Muscle layer of duodenum (tissue), 2 donors: ENCODE measurements at regions not wholly inside any gene's neighbourhood (a gene's known extent, or its start where the extent isn't known, plus 50 kb on each side); places are given as distances from the start of the nearest gene placed in this dataset.

Experiments
- H3K27ac ChIP-seq: one replicate; pipeline ENCODE4 v1.7.0; 2013; ENCODE audit warnings: mild to moderate bottlenecking, low read length
- H3K27me3 ChIP-seq: one replicate; pipeline ENCODE4 v1.7.0; 2013; ENCODE audit warnings: low read depth, mild to moderate bottlenecking, control low read depth, low read length
- H3K36me3 ChIP-seq, 2 donors: one replicate each; pipeline ENCODE4 v1.7.0; 2013; ENCODE audit warnings: low read length in 2 of 2, control low read depth in 1 of 2, mild to moderate bottlenecking in 1 of 2; ENCODE audit not compliant: insufficient read depth in 2 of 2, control insufficient read depth in 1 of 2
- H3K4me1 ChIP-seq, 2 donors: one replicate each; pipeline ENCODE4 v1.7.0; 2013; ENCODE audit warnings: low read length in 2 of 2, mild to moderate bottlenecking in 2 of 2, control low read depth in 1 of 2, moderate library complexity in 1 of 2; ENCODE audit not compliant: insufficient read depth in 2 of 2, control insufficient read depth in 1 of 2
- H3K4me3 ChIP-seq, 2 donors: one replicate each; pipeline ENCODE4 v1.7.0; 2013; ENCODE audit warnings: low read length in 2 of 2, low read depth in 1 of 2, mild to moderate bottlenecking in 1 of 2
- H3K9me3 ChIP-seq, 2 donors: one replicate each; pipeline ENCODE4 v1.7.0; 2013; ENCODE audit warnings: low read length in 2 of 2, control low read depth in 1 of 2, mild to moderate bottlenecking in 1 of 2; ENCODE audit not compliant: control insufficient read depth in 1 of 2
- donor health status: healthy.

GRCh38 chr18:41390309-41390708 is 564.7 kb upstream of the PIK3C3 start:
- Histone ChIP-seq H3K4me1 (no peaks in the 10 kb centered on the region), H3K27ac (no peak overlapping the region), H3K4me3 (no peak overlapping the region), H3K9me3 (no peaks in the 10 kb centered on the region), H3K27me3 (no peaks in the 10 kb centered on the region), H3K36me3 (no peaks in the 10 kb centered on the region)

- no peaks in the 10 kb centered on the region for H3K27me3 ChIP-seq
These were observed 576.4 kb upstream of the PIK3C3 start for GRCh38 chr18:41378598-41378997.

DNA sequence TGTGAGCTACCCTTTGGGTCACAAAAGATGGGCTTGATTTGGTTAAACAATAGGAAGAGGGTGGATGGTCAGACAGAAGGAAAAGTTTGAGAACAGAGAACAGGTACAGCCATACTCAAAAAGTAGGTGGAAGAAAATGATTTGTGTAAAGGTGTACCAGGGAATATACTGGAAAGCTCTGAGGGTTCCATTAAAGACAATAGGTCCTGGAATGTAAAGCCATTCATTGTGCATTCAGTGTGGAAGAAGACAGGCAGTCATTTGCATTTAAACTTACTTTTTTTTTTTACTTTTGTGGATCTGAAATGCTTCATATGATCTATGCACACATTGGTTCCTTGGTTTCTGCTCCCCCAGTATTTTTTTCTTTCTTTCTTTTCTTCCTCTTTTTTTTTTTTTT is 581.4 kb upstream of the PIK3C3 start:
- H3K36me3 ChIP-seq: no peaks in the 10 kb centered on the region
- no peaks in the 10 kb centered on the region for H3K9me3 ChIP-seq
- H3K27me3 ChIP-seq: no peaks in the 10 kb centered on the region
- H3K4me3 ChIP-seq: no peak overlapping the region
- no peaks in the 10 kb centered on the region for H3K4me1 ChIP-seq
- no peak overlapping the region for H3K27ac ChIP-seq

More at GRCh38 chr18:41378598-41378997, 576.4 kb upstream of the PIK3C3 start:
- Histone ChIP-seq H3K36me3 (no peaks in the 10 kb centered on the region), H3K4me1 (no peaks in the 10 kb centered on the region), H3K27ac (no peak overlapping the region), H3K4me3 (no peak overlapping the region), H3K9me3 (no peaks in the 10 kb centered on the region)

DNA sequence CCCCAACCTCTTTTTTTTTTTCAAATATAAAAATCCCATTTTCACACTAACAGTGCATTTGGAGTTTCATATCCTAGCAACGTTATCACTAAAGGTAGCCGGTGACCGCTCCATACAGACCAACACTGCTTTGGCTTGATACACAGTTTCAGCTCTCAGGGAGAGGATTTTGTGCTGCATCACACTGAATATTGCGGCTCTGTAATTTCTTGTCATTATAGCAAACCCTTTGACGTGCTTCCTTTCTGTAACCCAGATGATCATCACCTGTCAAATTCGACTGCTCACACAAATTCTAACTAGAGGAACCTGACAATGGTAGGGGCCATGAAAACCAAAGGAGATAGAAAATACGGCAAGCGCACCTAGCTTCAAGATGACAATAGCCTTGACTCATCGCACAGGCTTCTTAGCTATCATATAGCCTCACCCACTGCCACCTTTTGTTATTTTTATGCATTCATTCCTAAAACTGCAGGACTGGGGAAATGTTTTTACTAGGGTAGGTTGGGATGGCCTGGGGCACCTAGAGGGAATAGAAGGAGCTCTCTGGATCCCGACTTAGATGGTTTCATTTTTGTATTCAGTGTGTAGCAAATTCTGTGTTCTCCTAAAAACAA is 582.9 kb upstream of the PIK3C3 start:
- Histone ChIP-seq H3K4me1 (no peaks in the 10 kb centered on the region), H3K4me3 (no peak overlapping the region), H3K27ac (no peak overlapping the region), H3K36me3 (no peaks in the 10 kb centered on the region), H3K27me3 (no peaks in the 10 kb centered on the region), H3K9me3 (no peaks in the 10 kb centered on the region)

DNA sequence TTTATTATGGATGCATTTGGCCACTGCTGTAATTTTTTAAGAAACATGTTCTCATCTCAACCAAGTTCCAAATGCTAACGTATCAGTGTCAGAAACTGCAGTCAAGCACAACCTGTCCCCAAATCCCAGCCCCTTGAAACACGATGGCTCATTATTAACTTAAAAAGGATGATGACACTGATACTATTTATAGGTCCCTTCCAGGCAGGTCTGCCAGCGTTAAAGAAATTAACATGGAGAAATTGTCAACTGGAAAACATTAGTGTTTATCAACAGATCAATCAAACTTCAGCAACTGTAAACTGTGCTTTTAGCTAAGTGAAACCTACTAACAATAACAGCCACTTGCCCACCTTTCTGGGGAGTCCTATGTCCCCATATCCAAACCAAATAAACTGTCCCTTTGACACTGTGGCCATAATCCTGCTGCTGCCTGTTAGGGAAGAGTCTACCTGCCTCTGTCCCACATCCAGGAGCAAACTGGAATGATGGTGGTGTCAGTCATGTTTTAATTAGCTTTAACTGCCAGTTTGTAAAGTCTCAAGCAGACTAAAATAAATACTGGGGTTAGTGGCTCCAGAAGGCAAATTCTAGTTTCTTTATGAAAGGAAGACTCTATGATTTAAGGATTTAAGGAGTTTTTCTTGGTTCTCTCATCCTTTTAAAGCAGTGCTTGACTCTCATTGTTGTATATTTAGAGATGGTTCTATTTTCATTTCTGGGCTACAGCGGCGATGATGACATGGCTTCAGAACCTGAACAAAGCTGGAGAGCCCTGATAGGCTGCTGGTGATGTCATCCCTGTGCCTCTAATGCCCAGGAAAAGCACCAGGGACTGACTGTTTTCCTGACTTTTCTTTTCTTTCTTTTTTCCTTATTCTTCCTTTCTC is 583.6 kb upstream of the PIK3C3 start:
- Histone ChIP-seq H3K4me1 (no peaks in the 10 kb centered on the region), H3K27me3 (no peaks in the 10 kb centered on the region), H3K9me3 (no peaks in the 10 kb centered on the region), H3K36me3 (no peaks in the 10 kb centered on the region), H3K4me3 (no peak overlapping the region), H3K27ac (no peak overlapping the region)

DNA sequence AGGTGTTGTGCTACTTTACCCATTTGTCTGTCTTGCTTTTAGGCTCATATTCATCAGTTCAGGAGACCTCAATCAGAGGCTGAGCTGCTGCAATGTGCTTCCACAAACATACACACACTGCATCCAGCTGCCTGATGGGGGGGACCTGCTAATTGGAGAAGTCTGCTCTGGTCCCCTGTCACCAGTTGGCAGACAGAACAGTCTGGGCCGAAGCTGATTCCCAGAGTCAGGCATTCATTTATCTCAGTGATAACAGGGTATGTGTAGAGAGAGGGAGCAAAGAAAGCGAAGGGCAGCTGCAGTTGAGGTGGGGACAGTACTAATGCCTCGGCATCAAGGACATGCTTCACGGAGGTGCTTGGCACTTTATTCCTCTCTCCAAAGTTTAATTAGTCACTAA is 584.3 kb upstream of the PIK3C3 start:
- no peak overlapping the region for H3K27ac ChIP-seq

GRCh38 chr18:41357708-41358107 is 597.3 kb upstream of the PIK3C3 start:
- no peak overlapping the region for H3K4me3 ChIP-seq
- no peaks in the 10 kb centered on the region for H3K36me3 ChIP-seq

More for the DNA sequence above, 584.3 kb upstream of the PIK3C3 start:
- no peak overlapping the region for H3K4me3 ChIP-seq
- no peaks in the 10 kb centered on the region for H3K27me3 ChIP-seq
- no peaks in the 10 kb centered on the region for H3K4me1 ChIP-seq
- H3K36me3 ChIP-seq: no peaks in the 10 kb centered on the region
- H3K9me3 ChIP-seq: no peaks in the 10 kb centered on the region

GRCh38 chr18:41353777-41354528 is 601.1 kb upstream of the PIK3C3 start:
- Histone ChIP-seq H3K27ac (no peak overlapping the region), H3K9me3 (peaks cover 0 to 3% of the 10 kb centered on the region in 2 donors), H3K4me3 (no peak overlapping the region), H3K36me3 (no peaks in the 10 kb centered on the region), H3K27me3 (no peaks in the 10 kb centered on the region), H3K4me1 (no peaks in the 10 kb centered on the region)

More at GRCh38 chr18:41357708-41358107, 597.3 kb upstream of the PIK3C3 start:
- Histone ChIP-seq H3K4me1 (no peaks in the 10 kb centered on the region), H3K9me3 (peaks cover 0 to 3% of the 10 kb centered on the region in 2 donors), H3K27me3 (no peaks in the 10 kb centered on the region), H3K27ac (no peak overlapping the region)

GRCh38 chr18:41351430-41351829 is 603.6 kb upstream of the PIK3C3 start:
- Histone ChIP-seq H3K9me3 (peaks cover 0 to 1% of the 10 kb centered on the region in 2 donors), H3K27ac (no peak overlapping the region), H3K4me1 (no peaks in the 10 kb centered on the region), H3K4me3 (no peak overlapping the region), H3K27me3 (no peaks in the 10 kb centered on the region), H3K36me3 (no peaks in the 10 kb centered on the region)

DNA sequence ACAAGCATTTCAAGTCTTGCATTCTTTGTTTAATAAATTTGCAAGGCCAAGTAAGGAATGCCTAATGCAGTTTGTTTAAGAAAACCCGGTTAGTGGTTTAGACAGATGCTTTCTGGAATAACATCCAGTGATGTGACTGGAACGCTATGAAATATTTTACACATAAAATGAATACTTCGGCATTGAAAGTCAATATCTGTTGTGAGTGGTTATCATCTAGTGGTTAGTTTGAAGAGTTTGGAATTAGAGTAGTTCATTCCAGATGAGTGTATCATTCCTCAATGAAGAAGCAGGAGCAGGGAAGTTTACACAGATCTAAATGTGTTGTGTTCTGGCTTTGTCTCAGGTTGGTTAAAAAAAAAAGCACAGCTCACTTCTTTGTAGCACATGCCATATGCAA is 608.0 kb upstream of the PIK3C3 start:
- H3K27me3 ChIP-seq: no peaks in the 10 kb centered on the region
- H3K4me1 ChIP-seq: no peaks in the 10 kb centered on the region
- H3K4me3 ChIP-seq: no peak overlapping the region
- no peaks in the 10 kb centered on the region for H3K9me3 ChIP-seq
- no peak overlapping the region for H3K27ac ChIP-seq
- no peaks in the 10 kb centered on the region for H3K36me3 ChIP-seq

GRCh38 chr18:41343808-41344207 is 611.2 kb upstream of the PIK3C3 start:
- no peaks in the 10 kb centered on the region for H3K36me3 ChIP-seq
- no peak overlapping the region for H3K27ac ChIP-seq
- no peaks in the 10 kb centered on the region for H3K27me3 ChIP-seq
- H3K9me3 ChIP-seq: no peaks in the 10 kb centered on the region
- no peak overlapping the region for H3K4me3 ChIP-seq
- H3K4me1 ChIP-seq: no peaks in the 10 kb centered on the region
